Skeletal muscle cell (primary cell): ENCODE measurements at regions not wholly inside any gene's neighbourhood (a gene's known extent, or its start where the extent isn't known, plus 50 kb on each side); places are given as distances from the start of the nearest gene placed in this dataset.

Experiments used
- DNase-seq: peaks from one replicate; pipeline ENCODE4 v3.0.0-alpha.2; 2010; ENCODE audit warnings: low read depth
- H3K4me3 ChIP-seq: 2 replicates; pipeline ENCODE4 v1.5.1; 2011; ENCODE audit warnings: low read depth, mild to moderate bottlenecking, control low read depth, low read length, moderate library complexity

DNA sequence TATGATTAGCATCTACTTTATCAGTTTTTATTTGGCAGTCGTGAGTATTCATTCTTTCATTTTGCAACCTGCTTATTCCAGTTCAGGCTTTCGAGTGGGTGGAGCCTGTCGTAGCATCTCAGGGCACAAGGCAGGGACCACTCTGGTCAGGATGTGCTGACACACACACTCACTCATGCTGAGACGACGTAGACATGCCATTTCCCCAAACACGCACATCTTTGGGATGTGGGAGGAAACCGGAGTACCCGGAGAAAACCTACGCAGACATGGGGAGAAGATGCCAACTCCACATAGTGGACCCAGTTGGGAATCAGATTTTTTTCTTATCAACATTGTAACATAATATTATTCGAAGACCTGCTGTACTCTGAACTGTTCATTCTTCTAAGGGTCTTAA, 756.5 kb upstream of the RBFOX1 start:
- DNase-seq = no peak
- no peak overlapping the region for H3K4me3 ChIP-seq

DNA sequence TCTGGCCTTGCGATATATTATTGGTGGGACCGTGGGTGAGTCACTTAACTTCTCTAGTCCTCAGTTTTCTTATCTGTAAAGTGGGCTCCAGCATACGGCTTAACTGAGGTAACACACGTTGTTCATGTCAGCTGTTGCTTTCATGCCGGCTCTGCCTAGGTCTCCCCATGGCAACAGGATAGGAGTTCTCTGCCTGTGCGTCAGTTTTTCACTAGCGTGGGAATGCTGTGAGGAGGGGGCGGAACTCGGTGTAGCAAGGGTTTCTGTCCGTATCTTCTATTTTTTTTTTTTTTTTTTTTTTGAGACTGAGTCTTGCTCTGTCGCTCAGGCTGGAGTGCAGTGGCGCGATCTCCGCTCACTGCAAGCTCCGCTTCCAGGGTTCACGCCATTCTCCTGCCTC, 758.5 kb upstream of the RBFOX1 start:
- no peak for DNase-seq
- no peak overlapping the region for H3K4me3 ChIP-seq

DNA sequence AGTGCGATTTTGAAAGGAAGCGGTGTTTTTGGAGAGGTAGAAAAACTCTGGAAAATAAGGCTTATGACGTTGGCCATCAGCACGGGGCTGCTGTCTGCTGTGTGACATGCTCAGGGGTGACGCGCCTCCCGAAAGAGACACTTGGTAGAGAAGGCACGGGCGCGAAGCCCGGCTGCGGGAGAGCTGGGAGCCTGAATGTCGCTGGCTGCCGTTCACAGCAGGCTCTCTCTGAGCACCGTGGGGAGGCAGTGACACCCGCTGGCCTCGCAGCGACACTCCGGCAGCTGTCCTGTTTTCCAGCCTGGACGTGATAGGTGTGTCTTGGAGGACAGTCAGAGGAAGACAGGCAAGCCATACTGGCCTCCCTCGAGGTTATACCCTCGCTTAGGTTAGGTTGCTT, 759.1 kb upstream of the RBFOX1 start:
- H3K4me3 ChIP-seq = no peak overlapping the region
- no peak for DNase-seq

DNA sequence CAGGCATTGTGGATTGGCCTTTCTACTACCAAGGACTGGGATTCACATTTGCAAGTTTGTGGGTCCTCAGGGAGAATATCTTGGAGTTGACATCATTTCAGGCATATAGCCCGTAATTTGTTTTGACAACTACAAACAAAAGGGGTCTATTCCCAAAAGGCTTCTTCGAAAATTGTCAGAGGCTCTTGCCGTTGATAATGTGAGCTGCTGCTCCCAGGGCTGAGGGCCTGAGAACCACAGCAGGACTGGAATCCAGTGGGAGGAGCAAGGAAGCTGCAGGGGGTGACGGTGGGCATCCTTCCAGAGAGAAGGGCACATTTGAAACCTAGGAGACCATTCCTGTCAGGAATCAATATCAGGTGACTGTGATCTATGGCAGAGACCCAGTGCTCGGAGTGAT, 761.6 kb upstream of the RBFOX1 start:
- no peak for DNase-seq
- H3K4me3 ChIP-seq = no peak overlapping the region

DNA sequence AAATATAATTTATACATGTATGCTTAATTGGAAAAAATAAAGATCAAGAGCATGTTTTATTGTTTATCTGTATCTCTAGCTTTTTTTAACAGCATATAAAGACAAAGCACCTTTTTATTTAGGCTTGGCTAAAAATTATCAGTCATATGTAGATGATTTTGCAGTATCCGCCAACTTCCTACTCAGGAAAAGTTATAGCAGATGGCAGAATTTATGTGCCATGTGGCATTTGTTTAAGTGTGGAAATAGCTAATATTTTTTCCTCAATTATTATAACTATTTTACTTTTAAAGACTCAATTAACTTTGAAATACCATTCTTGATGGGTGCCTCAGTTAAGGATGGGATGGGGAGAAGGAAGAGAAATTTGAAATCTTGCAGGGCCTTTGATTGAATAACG, 762.1 kb upstream of the RBFOX1 start:
- no peak overlapping the region for H3K4me3 ChIP-seq
- no peak for DNase-seq

DNA sequence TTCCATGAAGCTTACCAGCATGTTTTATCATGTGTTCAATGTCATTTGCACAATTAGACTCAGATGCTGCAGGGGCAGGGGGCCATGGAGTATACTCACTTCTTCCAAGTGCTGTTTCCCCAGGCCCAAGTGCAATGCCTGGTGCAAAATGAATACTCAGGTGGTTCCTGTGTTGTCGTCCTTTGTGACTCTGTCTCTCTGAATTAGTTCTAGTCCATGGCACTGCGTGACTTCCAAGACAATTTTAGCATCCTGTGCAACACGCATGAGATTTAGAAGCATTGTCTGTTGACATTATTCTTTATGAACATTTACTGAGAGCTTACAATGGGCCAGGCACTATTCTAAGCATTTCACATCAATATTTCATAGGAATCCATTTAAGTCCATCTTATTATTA, 769.7 kb upstream of the RBFOX1 start:
- H3K4me3 ChIP-seq = no peak overlapping the region
- no peak for DNase-seq

DNA sequence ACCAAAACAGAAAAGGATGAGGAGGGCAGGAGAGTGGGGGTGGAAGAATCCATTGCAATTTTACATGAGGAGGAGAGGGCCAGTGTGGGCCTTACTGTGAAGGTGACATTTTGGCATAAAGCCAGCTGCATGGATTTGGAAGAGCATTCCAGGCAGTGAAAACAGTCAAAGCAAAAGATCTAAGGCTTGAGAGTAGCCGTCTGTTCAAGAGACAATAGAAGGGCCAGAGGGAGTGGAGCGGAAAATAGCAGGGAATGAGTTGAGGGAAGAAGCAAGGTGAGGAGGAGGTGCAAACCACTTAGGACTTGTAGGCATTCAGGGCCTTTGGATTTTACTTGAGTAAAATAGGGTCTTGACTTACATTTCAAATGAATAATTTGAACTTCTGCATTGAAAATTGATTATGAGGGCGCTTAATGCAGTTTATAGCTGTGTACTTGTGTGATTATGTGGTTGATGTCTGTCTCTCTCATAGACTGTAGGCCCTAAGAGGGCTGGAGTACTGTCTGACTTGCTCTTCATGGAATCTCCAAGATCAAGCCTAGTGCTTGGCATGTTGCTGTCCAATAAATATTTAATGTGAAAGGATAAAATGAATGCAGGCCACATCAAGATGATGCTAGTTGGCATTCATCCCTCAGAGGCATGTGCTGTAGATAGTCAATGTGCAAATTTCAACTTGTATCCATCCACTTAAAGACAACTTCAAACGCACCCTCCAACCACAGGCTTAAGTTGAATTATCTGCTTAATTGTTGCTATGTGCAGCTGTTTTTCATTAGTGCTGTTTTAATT, 772.1 kb upstream of the RBFOX1 start:
- DNase-seq = no peak
- H3K4me3 ChIP-seq = no peak overlapping the region

DNA sequence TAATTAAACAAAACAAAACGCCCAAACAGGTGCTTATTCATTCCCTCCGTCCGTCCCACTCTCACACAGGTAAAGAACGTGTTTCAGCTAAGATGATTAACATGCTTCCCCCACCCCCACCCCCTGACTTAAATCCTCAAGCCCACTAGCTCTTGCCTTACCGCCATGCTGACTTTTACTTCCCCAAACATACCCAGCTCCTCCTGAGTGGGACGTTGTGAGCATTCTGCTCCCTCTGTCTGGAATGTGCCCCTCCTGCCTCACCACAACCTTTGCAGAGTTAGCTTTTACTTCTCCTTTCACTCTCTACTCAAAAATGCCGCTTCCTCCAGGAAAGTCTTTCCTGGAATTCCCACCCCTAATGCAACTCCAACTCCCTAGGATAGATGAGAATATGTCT, 774.0 kb upstream of the RBFOX1 start:
- no peak for DNase-seq
- H3K4me3 ChIP-seq = no peak overlapping the region

DNA sequence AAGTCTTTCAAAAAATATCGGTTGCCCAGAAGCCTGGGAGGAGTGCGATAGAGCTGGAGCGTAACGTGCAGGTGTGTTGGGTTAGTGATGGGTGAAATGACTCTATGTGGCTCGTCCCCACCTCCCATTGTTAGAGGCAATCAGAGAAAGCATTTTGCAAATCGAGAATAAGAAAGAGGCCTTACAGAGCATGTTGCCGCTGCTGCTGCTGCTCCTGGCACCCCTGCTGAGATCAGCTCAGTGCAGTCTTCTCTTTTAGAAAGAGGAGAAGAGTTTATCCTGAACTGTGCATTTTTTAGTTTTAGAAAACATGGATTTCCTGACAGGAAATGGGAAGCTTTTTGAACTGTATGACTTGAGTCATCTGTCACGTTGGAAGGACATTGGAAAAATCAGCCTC, 774.5 kb upstream of the RBFOX1 start:
- no peak for DNase-seq
- H3K4me3 ChIP-seq = no peak overlapping the region

DNA sequence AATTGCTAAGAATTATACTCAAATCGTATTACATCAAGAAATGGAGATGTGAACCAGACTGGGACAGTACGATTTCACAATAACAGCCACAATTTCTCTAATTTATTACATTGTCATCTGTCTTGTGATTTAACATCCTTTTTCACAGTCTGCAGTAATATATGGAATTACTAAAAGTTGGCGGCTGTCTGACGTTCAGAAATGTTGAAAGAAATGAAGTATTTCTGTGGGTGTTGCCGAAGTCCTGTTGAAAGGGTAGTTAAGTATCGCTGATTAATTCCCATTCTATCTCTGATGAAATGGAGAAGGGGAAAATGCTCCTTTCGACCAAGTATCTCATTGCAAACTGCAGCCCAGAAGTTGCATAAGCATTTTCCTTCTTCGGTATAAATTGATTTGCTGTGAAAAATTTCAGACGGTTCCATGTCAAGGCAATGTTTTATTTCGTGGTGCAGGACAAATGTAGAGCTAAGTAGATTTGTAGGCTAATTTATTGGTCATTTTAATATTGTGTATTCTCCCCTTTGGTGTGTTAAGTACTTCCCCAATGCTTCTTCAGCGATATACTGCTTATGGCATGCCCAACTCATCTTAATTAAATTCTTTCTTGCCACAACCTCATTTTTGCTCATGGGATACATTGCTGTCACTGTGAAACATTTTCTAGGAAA, 775.2 kb upstream of the RBFOX1 start:
- no peak overlapping the region for H3K4me3 ChIP-seq
- no peak for DNase-seq

DNA sequence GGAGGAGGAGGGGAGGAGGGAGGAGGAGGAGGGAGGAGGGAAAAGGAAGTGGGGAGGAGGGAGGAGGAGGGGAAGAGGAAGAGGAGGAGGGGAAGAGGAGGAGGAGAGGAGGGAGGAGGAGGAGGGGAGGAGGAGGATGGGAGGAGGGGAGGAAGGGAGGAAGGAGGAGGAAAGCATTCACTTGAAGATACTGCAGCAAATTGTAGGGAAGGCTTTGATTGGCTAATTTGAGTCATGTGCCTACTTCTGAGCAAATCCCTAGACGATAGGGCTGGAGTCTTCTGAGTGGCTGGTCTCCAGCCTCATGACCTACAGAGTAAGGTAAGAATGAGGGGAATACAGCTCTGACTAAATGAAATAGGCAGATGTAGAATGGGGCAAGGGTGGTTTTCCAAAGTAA, 783.2 kb upstream of the RBFOX1 start:
- no peak overlapping the region for H3K4me3 ChIP-seq
- DNase-seq = no peak

DNA sequence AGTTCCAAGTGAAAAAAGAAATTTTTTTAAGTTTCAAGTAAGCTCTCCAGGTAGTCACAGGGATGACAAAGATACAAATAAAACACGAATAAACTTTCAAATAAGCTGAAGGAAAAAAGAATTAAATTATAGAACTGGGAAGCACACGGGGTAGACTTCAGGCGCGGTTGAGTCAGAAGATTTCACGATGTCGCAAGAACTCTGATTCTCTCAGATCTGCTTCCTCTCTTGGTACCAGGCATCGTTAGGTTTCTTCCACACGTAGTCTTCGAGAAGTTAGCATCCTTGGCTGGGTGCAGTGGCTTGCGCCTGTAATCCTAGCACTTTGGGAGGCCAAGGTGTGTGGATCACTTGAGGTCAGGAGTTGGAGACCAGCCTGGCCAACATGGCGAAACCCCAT, 784.1 kb upstream of the RBFOX1 start:
- H3K4me3 ChIP-seq = no peak overlapping the region
- no peak for DNase-seq

DNA sequence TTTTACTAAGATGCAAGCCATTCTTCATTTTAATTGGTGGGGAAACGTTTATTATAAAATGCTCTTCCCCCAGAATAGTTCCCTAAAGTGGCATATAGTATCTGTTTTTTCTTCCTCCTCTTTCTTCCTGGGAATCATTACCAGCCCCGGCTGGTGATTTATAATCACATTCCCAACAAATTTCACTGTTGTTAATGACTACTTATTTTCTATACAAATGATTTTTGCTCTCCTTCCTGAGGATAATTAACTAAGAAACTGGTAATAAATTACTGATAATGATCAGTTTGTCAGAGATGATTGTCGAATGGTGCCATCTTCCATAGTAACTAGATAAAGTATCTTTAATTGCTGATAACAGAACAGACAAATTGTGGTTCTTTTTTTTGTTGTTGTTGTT, 785.5 kb upstream of the RBFOX1 start:
- no peak overlapping the region for H3K4me3 ChIP-seq

DNA sequence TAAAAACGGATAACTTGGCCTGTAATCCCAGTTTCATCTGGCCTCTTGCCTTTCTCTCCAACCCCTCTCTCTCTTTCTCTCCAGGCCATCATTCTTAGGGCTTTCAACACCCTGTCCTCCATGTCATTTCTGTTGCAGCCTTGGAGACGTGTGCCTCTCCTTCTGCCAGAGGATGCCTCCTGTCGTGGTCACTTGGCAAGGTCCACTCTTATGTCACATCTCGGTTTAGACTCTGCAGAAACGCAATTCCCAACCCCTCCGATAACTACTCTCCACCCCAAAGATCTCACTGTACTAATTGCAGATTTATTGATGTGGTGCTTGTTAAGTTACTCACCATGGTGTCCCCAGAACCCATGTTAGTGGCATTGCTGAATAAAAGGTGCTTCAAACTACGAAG, 787.3 kb upstream of the RBFOX1 start:
- DNase-seq = no peak
- H3K4me3 ChIP-seq = no peak overlapping the region

More for the DNA sequence above, 785.5 kb upstream of the RBFOX1 start:
- DNase-seq = no peak

DNA sequence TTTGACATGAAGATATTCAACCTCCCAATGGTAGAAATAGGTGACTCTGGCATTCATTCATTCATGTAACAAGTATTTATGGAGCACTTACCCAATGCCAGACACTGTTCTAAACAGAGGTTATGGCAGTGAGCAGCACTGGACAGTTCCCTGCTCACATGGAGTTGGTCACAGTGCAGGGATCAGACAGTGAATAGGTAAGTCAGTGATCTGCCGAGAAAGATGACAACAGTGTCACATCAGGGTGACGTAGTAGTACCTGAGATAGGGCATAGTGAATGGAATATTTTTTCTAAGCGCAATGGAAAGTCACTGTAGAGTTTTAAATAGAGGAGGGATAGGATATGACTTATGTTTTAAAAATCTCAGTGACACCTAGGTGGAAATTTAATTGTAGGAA, 791.4 kb upstream of the RBFOX1 start:
- no peak for DNase-seq
- no peak overlapping the region for H3K4me3 ChIP-seq

DNA sequence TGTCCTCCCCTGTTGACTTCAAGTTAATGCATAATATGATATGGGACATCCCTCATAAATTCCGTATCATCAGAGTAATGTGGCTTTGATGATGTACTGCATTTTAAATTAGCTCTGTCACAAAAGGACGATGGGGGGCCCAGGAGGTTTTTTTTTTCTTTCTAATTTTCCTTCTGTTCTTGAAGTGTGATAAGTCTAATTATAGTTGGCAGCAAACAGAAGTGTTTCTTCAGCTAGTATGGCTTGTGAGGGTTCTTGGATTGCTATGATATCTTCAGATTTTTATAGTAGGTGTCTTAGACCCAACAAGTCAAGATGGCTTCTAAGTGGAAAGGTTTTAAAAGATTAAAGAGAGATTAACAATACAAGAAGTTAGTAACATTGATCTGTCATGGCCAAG, 796.2 kb upstream of the RBFOX1 start:
- no peak for DNase-seq

DNA sequence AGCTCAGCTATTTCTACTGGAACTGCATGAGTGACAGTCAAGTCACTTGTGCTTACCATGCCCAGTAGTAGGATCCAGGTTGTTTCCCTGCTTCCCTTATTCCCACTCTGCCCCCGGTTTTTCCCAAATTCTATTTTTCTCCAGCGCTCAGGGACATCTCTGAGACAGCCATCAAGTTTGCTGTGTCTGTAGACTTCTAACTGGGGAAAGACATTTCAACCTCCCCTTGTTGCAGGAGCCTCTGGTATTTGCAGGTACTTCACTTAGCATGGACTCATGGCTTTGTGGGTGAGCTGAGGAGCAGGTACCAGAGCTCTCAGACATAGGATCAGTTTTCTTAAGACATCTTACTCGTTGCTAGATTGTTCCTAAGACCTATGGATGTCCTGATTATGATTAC, 801.6 kb upstream of the RBFOX1 start:
- H3K4me3 ChIP-seq = no peak overlapping the region
- no peak for DNase-seq

More for the DNA sequence above, 796.2 kb upstream of the RBFOX1 start:
- H3K4me3 ChIP-seq = no peak overlapping the region

DNA sequence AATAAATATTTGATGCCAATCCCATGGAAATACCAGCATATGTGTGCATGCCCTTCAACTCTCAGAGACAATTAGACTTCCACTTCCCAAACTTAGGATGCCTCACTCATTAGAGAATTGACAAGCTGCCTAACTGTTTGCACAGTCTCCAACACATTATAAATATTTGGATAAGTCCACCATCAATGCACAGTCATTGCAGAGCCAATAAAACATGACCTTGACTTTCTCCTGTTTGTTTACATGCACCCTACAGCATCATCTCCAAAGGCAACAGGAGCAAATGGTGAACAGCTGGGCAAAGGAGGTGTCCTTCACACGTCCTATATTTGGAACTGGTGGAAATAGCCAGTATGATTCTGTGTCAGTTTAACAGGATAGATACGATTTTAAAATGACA, 804.4 kb upstream of the RBFOX1 start:
- no peak for DNase-seq
- H3K4me3 ChIP-seq = no peak overlapping the region

DNA sequence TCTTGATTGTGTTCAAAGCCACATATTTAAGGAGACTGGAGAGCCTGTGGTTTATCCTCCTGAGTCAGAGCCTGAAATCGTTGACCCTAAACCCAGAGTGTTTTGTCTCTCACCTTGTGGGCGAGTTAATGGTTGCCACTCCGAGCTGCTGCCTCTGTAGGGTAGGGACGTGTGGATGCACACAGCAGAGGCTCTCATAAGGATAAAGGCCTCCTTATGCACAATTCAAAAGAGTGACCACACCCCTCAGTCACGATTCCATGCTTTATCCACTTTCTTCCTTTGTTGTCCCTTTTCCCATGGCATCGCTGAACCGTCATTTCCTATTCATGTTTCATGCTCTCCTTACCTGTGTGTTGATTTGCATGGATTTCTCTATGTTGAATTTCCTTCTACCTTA, 805.0 kb upstream of the RBFOX1 start:
- no peak overlapping the region for H3K4me3 ChIP-seq
- no peak for DNase-seq

DNA sequence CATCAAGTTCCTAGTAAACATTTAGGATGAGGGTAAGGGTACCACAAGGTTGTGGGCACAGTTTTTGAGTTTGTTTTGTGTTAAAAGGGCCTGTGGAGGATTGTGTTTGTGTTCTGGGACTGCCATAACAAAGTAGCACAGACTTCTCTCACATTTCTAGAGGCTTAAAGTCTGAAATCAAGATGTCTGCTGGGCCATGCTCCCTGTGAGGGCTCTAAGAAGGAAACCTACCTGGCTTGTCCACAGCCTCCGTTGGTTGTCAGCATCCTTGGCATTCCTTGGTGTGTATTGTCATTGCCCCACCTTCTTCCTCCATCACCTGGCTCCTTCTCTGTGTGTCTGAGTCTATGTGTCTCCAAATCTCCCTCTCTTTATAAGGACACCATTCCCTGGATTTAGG, 808.1 kb upstream of the RBFOX1 start:
- H3K4me3 ChIP-seq = no peak overlapping the region
- no peak for DNase-seq

DNA sequence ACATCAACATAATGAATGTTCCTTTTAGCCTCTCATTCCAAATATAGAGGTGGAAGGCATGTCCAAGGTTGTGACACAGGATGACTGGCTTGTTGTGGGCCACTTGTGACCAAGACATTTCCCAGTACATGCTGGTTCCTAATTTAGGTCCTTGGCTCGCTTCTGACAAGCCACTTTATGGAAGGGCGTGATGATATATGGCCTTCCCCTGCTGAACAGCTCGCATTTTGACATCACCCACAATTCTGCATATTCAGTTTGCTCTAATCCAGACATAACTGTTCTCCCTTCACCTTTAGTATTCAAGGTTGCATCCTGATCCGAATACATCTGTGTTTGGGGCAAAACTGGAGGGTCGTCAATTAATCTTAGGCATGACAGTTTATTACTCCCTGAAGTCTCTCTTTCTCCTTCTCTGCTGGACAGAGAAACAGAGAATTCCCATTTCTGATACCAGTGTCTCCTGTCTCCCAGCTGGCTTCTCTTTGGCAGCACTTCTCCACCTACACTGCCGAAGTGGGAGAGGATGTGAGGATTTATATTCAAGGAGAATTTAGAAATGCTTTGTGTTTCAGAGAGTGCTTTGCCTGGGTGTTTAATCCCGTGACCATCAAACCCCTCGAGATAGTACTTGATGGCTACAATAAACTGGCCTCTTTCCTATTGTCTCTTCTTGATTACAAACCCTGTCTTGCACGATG, 815.5 kb upstream of the RBFOX1 start:
- no peak overlapping the region for H3K4me3 ChIP-seq
- no peak for DNase-seq
